NCI-H1694 (cell line): ENCODE measurements at regions not wholly inside any gene's neighbourhood (a gene's known extent, or its start where the extent isn't known, plus 50 kb on each side); places are given as distances from the start of the nearest gene placed in this dataset.
"Not testable (repeated sequence)": the region's sequence is repeated elsewhere in the genome, so short reads cannot be mapped to it uniquely, and the experiment has no call there.

Experiments
- DNase-seq: peaks from one replicate; lab custom pipeline; 2025; lab: John Stamatoyannopoulos, UW

DNA sequence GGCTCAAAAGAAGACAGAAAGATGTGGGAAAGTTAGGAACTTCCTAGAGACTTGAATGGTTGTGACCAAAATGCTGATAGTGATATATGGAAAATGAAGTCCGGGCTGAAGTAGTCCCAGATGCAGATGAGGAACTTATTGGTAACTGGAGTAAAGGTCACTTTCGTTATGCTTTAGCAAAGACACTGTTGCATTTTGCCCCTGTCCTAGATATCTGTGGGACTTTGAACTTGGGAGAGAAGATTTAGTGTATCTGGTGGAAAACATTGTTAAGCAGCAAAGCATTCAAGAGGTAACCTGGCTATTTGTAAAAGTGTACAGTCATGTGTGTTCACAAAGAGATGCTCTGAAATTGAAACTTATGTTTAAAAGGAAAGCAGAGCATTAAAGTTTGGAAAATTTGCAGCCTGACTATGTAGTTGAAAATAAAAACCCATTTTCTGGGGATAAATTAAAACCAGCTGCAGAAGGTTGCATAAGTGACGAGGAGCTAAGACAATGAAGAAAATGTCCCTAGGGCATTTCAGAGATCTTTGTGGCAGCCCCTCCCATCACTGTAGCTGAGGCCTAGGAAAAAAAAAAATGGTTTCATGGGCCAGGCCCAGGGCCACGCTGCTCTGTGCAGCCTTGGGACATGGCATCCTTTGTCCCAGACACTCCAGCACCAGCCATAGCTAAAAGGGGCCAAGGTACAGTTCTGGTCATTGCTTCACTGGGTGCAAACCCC is 1692.2 kb downstream of the HACE1 start:
- no peak for DNase-seq

DNA sequence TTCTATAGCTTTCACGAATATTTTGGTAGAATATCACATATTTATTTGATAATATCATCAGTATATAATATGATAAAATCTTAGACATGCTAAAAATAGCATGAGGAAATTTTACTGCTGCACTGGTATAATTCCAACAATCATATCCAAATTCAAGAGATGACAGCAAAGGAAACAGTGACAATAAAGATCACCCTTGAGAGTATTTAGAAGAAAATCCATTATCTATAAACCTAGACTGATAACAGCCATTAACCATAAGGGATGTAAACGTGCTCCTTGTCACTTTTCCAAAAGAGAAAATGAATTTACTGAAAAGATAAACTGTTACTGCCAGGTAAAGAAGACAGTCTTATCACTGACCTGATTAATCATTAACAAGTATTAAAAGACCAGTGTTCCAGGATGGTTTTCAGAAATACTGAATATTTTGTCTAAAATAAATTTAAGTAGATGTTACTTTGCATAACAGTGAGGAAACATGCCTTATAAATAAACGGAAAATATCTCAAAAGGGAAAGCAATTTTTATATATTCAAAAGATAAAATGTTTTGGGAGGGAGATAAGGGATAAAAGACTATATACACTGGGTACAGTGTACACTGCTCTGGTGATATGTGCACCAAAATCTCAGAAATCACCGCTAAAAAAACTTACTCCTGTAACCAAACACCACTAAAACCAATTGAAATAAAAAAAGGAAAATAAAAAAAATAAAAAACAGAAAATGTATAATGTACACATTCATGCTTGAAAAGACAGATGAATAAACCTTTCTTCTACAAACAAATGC is 1704.7 kb downstream of the HACE1 start:
- no peak for DNase-seq

DNA sequence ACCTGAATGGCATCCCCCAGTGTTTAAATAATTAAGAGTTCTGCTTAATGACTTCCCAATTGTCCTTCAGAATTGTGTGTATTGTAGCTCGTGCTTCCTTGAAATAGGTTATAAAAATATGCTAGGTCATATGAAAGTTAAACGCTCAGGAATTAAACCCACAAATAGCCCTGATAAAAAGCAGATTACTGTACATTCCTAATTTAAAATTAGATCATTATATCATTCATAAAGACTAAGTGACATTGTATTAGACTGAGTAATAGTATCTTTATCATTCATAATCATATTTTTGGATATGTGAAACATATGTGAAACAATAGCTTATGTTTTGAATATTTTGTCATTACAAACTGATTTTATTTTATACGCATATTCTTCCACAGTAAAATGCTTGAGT is 1706.7 kb downstream of the HACE1 start:
- DNase-seq, result no peak

DNA sequence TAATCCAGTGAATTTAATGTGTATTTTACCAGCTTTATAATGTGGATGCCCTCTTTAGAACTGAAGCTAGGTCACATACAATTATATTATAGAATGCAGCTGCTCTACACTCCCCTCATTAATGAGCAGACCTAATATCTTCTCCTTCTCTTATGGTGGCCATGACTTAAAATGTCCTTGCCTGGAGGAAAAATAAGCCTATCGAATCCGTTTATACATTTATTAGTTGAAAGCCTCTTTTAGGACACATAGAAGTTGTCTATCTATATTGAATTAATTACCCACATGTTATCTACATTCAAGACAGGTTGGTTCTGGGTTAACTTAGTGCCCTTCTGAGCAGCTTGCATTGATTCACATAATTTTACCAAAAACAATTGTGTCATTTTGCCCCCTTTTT is 1716.8 kb downstream of the HACE1 start:
- DNase-seq, result no peak

DNA sequence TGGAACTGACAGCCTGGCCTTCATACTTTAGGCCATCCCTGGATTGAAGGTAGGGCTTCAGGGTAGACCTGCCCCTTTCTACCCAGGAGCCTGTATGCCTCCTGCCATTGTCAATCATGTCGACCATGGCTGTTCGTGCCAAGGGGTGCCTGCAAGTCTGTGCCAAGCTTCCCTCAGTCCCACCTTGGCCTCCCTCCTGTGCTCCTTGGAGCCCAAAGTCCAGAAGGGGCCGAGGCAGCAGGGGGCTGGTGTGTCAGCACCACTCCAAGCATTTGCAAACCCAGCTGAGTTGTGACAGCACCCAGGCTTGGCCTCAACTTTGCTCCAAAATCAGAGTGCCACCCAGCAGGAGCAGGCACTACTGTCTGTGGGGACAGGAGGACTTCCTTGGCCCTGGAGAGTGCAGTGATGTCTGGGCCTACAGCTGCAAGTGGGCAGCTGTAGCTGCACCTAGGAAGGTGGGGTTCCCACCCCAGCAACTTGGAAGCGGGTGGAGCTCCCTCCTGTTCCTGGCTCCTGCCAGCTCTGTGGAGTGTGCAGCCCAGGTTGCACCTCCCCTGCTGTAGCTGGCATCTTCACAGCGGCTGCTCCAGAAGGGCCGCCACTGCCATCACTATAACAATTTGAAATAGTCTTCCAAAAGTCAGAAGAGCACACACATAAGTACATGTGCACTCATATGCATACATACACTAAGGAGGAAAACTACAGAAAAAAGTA is 1719.3 kb downstream of the HACE1 start:
- no peak for DNase-seq

DNA sequence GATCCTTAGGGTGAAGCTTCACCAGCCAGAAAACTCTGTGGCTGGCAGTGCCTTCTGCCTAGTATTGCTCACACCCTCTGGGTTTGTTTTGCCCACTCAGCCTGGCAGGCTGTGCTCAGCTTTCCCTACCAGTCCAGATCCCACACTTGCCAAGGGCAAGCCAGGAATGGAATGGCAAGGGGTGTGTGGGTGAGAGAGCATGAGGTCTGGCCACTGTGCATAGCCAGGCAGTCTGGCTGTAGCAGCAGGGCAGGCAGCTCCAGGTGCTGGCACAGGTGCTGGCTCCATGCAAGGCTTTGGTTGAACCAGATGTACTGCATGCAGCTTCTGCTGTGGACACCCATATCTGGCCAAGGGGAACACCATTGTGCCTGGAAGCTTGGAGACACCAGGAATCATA is 1720.3 kb downstream of the HACE1 start:
- no peak for DNase-seq

DNA sequence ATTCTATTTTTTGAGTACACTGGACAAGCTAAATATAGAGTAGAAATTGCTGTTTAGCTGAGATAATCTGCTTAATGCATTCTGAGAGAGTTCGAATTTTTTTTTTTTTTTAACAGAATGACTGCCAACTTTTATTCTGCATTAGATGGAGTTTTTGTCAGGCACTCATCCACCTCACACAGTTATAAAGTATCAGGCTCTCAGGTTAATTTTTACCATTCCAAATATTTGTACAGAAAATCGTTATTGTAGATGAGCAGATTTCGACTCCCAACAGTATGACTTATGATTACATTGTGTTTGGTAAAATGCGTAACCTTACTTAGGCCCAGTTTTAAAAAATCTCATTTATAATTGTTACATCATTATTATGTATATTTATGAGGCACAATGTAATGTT is 1731.0 kb downstream of the GRIK2 start:
- no peak for DNase-seq

DNA sequence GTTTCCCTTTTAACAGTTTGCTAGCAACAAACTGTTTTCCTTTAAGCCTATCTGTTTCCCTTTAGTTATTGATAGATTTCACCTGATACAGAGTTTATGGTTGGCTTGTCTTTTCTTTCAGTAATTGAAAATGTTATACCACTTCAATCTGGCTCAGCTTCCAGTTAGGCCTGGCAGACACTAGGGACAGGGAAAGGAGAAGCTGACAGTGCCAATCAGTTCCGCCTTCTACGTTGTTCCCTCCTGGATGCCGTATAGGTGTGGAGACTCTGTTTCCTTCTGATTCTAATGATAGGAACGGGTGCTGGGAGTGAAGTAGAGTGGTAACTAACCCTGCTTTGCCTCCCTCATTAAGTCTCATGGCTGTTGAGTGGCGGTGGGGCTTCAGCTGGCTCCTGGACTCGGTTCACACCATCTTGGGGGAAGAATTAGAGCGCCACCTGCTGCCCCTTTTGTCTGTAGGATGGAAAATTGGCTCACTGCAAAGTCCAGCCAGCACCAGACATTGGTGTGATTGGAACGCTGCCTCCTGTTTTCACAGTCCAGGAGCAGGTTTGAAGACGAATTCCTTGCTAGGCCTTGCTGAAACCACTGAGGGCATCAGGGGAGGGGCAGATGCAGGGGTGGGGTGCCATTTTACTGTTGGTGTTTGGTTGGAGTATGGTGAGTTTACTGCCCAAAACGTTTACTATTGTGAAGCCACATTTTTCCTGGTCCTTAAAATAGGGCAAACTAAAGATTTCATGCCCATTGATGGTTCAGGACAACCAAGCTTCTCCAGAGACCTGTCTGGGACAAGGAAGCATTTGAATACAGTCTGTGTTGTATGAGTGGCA is 1729.5 kb downstream of the GRIK2 start:
- peak; percentile 6 for DNase-seq

DNA sequence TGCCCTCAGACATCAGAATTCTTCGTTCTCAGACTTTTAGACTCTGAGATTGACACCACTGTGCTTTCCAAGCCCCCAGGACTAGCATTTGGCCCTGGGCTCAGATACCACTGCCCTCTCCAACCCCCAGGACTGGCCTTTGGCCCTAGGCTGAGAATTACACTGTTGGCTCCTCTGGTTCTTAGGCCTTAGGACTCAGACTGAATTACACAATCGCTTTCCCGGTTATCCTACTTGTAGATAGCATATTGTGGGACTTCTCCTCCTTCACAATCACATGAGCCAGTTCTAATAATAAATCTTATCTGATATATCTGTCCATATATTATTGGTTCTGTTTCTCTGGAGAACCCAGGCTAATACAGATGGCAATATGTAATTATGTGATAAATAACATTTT is 1725.5 kb downstream of the GRIK2 start:
- DNase-seq, result no peak

DNA sequence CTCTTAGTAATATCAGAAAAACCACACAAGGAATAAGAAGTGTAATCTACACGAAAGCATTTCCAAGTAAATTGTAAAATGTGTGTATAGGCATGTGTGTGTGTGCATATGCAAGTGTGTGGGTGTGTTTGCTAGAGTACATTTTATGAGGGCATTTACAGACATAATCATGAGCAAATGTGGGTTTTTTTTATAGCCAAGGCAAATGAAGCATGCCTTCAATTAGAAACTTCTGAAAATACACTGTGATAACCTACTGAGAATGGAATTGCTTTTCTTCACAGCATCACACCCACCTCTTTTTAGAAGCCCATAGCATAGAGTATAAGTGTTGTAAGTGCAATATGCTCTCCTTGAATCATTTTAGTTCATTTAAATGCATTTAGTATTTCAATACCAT is 1721.1 kb downstream of the GRIK2 start:
- DNase-seq, result no peak

DNA sequence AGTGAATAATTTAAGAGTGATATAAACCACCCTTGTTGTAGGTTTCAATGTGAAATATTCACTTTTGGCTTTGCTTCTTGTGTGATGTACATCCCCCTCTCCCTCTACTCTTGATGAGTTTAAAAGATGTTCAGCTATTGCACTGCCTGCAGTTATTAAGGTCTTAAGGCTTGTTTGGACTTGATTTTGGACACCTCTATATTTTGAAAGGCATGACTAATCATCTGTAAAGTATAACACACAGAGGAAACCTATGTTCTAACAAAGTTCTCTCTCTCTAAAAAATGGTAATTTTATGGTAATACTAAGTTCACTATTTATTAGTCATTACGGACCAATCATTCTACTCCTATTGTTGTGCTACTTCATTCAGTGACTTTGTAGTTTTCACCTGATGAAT is 1719.9 kb downstream of the GRIK2 start:
- DNase-seq, result no peak

DNA sequence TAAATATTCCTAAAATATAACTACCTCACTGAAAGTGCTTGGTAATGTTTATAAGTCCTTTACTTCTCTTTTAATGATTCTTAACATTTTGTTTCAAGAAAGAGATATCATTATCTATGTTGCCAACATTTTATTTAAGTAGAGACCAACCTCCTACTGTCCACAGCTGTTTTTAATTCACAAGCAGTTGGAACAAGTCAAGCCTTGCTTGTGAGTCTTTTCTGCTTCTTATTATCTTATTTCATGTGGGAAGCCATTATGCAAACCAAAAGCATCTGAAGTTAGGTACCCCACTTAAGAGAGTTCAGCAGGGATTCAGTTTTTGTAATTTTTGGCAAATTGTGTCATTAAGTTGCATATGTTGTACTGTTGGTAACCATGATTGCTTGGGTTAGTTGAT is 1714.5 kb downstream of the GRIK2 start:
- DNase-seq, result no peak

DNA sequence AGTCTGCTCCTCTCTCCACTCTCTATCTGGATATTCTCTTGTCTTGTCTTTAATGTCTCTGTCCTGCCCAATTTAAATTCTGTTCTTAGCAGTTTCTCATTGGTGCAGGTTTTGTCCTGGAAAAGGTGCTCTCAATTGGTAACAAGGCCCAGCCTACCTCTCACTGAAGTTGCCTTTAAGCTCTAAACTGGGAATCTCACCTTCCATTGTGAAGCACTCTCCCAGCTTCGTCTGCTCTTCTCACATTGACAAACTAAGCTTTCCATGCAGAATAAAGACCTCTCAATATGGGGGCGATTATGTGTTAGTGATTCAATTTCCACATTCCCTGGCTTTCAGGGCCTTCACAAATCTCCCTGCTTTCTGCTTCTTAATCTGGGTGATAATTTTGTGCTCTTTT is 1712.2 kb downstream of the GRIK2 start:
- DNase-seq, result no peak

DNA sequence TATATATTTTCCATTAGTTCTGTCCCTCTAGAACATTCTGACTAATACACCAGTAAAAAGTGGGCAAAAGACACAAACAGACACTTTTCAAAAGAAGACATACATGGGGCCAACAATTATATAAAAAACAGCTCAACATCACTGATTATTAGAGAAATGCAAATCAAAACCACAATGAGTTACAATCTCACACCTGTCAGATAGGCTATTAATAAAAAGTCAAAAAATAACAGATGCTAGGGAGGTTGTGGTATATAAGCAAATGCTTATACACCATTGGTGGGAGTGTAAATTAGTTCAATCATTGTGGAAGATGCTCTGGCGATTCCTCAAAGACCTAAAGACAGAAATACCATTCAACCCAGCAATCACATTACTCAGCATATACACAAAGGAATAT is 1707.8 kb downstream of the GRIK2 start:
- DNase-seq, result no peak

DNA sequence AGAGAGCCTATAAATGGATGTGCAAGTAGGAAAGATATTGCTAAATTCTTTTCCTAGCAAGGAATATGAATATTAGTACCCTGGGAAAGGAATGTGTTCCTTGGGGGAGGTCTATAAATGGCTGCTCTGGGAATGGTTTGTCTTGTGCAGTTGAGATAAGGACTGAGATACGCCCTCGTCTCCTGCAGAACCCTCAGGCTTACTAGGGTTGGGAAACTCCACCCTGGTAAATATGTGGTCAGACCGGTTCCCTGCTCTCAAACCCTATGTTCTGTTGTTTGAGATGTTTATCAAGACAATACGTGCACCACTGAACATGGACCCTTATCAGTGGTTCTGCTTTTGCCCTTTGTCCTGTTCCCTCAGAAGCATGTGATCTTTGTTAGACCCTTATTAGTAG is 1698.9 kb downstream of the GRIK2 start:
- not testable (repeated sequence) for DNase-seq

DNA sequence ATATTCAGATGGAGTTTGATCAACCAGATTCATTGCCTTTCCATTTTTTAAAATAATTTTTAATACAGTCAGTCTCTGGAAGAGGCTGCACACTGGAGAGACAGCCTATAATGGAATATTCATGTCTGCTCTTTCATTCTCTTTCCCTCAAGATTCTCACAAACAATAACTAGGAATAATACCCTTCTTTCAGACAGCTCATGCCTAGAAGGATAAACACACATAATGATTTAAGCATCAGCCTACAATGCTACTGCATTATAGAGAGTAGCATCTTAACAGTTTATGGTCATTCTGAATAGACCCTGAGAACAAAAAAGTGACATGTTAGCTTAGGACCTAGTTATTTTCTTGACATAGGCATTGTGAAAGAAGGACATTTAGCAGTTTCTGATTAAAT is 1692.3 kb downstream of the GRIK2 start:
- DNase-seq, result no peak

DNA sequence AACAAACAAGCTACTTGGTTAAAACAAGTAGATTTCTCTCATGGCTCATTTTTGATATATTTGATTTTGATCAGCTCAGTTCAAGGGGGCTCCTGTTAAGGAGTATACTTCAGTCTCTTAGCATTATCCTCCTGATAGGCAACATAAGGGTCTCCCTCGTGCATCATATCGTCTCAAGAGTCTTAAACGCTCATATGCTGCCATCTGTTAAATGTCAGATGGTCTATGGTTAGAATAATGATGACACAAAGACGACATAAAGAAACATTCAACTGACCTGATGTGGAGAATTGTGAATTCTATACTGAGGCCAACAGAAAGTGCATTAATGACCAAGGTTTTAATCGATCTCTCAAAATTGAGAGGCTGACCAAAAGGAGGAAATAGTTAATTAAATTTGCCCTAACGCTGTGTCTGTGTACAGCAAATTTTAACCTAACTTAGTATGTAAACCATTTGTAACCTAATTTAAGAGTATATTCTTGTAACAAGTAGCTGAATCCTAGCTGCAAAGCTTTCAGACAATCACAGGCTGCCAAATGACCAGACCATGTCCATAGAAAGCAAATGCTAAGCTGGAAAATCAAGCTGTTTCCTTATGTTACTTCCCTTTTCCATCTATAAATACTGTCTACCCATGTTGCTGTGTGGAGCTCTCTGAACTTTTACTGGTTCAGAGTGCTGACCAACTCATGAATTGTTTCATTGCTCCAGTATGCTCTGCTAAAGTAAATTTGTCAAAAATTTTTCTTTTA is 1688.5 kb downstream of the GRIK2 start:
- DNase-seq, result no peak

DNA sequence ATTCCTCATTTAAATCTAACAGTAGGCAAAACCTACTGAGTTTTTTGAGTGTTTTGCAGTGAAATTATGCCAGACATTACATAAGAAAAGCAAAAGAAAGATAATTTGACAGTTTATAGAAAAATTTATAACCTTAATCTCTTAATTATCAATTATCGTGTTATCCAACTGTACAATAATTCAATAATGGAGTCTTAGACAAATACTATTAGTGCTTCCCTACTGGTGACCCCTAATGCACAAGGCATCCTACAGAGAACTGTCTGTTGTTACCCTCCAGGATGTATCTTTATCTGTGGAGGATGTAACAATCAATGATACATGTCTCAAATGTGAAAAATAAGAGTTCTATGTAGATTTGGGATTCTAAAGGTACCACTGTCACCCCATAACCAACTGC is 1687.6 kb downstream of the GRIK2 start:
- DNase-seq, result no peak

DNA sequence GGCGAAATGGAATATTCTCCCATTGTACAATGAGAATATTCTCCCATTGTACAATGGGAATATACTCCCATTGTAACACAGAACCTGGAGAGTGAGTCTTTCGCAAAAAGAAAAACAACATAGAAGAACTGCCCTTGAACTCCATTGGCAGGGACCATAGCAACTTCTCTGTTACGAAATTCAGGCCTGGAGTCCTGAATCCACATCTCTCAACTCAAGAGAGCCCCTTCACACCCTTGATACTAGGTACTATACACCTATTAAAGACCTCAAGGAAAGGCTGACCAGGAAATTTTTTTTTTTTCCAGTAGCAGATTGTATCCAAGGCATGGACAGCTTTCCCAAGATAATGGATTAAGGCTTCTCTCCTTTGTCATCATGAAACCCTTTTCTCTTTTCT is 1687.0 kb downstream of the GRIK2 start:
- DNase-seq, result no peak

DNA sequence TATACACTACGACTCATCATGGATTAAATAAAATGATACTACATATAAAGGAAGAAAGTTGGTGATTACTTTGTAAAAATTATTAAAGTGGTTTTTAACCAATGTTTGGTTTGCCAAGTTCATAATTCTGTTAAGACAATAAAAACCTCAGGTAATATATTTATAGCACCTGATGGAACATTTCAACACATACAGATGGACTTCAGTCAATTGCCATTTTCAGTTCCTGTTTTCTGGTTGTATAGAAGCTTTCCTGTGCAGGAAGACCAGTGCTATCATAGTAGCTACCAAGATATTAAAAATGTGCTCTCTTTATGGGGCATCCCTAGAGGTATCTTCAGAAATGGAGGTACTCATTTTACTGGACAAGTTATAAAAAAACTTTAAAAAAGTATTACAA is 1686.4 kb downstream of the GRIK2 start:
- DNase-seq, result no peak

DNA sequence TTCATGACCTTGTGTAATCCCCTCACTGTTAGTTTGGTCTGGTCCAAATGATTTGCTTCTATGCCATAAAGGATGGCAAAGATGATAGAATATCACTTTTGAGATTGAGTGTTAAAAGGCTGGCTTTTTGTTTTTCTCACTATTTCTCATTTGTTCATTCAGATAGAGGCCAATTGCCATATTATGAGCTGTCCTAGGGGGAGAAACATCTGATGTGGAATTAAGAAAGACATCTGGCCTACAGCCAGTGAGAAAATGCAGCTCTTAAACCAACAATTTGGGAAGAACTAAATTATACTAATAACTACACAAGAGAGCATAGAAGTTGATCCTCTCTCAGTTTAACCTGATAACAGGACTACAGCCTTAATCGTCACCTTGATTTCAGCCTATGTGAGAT is 1668.6 kb downstream of the GRIK2 start:
- DNase-seq, result no peak
